Activated gamma-delta T cell treated with Interleukin-2 at 50 U/mL for 16 hours (primary cell): ENCODE measurements at regions not wholly inside any gene's neighbourhood (a gene's known extent, or its start where the extent isn't known, plus 50 kb on each side); places are given as distances from the start of the nearest gene placed in this dataset.

Experiments
- DNase-seq: peaks from one replicate; pipeline ENCODE4 v3.0.0-alpha.2; 2020

DNA sequence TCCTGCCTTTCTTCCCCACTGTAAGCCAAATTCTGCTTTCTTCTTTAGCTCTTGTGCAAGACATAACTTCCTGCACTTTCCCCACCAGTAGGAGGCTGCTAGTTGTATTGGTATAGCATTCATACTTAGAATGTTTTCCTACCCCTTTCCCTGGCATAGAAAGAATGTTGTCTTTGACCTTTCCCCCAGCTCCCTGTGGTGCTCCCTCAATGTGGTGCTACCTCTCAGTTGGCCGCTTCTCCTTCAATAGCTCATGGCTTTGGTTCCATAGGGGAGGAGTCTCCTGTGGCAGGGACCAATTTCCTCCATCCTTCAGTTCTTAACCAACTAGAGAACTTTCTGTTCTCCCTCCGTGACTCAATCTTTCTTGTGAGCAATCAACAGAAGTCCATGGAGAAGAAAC, 67.5 kb upstream of the AKAP13 start:
- no peak for DNase-seq

DNA sequence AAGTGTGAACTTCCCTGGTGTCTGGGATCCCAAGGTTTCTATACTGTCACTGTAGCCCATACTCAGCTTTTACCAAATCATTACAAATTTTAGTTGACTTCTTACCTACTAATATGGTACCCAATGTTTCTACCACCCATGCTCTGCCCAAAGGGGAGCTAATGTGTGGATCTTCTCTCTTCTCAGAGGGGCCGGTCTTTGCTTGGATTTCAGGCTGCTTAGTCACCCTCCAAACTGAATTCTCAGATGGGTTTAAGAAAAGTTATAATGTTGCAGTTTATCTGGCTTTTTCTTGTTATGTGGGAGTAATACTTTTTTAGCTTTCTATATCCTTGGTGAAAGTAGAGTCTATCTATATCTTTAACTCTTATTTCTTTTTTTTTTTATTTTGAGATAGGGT, 67.1 kb upstream of the AKAP13 start:
- DNase-seq, result no peak

DNA sequence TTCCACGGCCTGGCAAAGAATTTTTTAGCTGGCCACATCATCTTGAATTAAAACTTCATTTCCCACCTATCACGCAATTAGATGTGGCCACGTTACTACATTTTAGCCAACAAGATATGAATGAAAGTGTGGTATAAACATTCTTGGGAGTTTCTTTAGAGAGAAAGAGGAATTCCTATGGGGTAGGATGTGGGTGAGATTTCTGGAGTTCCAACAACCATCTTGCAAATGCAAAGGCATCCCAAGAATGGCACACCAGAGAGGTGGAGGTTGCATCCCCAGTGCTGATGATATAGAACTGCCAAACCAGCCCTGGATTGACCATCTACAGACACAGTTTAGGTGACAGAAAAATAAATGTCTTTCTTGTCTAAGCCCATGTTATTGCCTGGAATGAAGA, 66.3 kb upstream of the AKAP13 start:
- no peak for DNase-seq

DNA sequence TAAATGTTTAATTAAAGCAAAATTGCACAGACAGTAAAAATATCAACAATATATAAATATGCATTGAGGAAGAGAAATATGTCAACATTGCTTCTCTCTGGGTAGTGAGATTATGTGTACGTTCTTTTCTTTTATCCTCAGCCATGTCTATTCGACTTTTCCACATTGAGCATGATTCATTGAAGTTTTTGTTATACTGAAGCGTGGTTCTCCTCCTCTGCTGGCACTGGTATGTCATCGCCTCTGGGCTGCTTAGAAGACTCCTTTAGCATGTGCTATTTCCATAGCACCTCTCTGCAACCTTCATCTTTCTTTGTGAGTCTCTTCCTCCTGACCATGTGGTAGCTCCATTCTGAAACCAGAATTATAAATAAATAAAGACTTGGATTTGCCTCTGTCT, 65.8 kb upstream of the AKAP13 start:
- DNase-seq, result no peak

DNA sequence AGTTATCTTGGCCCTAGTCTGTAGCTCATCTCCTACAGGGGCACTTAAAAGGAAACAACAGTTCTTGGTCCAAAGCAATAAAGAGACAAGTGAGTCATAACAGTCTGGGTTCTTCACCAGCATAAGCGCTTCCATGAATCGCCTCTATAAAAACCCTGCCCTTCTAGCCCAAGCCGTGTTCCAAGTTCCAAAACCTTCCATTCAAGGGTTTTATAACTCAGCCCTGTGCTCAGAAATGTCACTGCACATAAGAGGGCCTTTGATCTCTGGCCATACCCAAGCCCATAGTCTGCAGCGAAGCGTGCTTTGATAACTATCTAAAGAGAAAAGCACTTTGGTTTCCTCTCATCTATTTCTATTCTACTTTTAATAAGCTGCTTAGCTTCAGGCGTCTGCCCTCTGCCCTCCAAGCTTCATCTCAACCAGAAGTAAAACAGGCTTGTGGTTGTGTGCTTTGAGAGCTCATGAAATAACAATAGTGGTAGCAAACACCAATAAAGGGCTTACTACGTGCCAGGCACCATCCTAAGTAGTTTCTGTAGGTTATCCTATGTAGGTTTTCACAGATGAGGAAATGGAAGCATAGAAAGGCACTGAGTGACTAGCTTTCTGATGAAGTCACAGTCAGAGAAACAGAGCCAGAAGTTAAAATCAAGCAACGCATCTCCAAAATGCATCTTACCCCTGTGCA, 64.0 kb upstream of the AKAP13 start:
- DNase-seq, result no peak

DNA sequence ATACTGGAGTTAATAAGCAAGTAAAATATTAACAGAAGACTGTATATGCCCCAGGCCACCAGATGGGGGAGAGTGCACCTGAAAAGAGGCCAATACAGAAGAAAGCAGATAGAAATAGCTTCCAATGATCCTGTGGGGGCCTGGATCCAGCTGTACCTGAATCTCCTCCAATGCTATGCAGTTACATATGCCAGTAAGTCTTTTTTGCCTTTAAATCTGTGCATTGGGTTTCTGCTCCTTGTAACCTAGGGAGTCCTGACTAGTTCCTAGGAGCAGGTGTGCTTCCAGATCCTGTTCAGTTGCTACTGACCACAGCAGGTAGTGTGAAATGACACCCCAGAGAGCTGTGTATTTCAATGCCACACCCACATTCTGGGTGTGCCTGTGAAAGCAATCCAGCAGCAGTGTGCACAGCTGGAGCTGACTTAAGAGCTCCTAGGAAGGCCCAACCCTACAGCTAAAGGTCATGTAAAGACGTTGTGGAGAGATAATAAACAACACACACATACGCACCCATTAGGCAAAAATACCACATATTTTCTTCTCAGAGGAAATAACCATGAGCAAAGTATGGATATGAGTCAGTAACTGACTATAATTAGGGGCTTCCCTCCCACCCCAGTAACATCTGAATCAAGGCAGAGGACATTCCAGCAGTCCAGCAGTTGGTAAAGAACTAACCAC, 62.2 kb upstream of the AKAP13 start:
- DNase-seq, result no peak

DNA sequence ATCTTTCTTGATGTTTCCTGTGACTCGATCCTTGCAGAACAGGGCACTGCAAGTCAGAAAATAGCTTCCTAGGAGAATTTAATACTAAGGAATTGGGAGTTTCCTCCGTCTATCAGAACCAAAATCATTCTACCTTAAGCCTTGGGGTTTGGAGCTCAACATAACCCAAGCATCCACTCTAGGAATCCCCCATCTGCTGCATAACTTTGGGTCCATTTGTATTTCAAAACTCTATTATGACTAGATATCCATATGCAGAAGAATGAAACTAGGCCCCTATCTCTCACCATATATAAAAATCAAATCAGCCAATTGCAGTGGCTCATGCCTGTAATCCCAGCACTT, 61.7 kb upstream of the AKAP13 start:
- no peak for DNase-seq

DNA sequence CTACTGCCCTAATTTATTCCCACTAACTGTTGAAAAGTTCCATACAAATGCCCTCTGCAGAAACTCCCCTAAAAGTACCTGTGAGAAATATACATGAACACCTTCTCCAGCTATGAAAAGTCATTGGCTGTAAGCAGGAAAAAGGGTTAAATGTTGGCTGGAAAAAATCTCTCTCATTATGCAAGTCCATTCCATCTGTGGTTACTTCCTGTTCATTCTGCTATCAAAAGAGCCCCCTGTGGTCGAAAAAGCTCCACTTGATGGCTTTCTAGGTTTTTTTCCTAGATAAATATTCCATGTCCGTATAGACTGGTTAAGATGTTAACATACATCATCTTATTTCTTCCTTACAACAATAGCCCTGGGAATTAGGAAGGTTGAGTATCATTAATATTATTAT, 56.2 kb upstream of the AKAP13 start:
- no peak for DNase-seq

DNA sequence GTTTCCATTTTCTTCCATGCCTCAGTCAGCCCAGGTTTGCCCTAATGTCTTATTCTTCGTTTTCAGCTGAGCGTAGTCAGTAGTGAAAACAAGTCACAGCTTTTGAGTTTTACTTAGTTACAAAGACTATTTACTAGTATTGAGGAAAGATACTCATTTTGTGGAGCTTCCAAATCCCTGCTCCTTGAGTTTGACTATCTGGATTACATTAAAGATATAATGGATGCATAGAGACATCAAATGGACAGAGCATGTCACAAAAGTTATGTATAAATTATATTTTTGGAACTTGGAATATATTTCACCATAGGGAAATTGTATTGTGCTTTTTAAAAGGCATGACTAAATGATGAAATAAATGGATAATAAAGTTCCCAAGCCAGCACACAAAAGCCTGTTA, 54.6 kb upstream of the AKAP13 start:
- no peak for DNase-seq

DNA sequence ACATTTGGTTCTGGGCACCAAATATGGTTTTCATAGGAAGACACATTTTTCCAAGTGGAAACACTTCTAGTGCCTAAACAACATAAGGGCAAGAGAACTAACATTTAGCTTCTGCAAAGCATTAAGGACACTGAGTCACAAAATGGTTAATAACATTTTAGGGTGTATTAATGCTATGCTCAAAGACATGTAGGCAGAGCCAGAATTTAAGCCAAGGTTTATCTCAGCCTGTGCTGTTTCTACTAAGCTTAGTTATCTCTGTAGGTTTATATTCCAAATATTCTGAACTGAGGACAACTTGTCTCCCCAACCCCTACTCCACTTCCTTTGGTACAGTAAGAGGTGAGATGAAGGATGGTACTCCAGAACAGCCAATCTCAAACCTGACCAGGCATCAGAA, 54.1 kb upstream of the AKAP13 start:
- no peak for DNase-seq

DNA sequence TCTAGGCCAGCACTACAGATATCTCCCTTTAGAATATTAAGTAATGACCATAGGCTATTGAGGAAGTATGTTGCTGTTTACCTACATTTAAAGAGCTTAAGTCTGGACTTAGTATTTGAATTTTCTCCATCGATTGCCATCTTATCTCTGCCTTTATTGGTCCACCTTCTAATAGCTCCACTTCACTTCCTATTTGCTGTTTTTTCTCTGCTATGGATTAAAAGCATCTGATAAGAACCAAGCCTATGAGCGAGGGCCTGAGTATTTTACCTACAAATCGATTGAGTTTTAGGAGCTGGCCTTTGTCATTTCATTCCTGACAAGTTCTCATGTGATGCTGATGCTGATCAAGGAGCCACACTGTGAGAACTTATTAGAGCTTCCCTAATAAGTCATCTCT, 52.6 kb upstream of the AKAP13 start:
- no peak for DNase-seq

DNA sequence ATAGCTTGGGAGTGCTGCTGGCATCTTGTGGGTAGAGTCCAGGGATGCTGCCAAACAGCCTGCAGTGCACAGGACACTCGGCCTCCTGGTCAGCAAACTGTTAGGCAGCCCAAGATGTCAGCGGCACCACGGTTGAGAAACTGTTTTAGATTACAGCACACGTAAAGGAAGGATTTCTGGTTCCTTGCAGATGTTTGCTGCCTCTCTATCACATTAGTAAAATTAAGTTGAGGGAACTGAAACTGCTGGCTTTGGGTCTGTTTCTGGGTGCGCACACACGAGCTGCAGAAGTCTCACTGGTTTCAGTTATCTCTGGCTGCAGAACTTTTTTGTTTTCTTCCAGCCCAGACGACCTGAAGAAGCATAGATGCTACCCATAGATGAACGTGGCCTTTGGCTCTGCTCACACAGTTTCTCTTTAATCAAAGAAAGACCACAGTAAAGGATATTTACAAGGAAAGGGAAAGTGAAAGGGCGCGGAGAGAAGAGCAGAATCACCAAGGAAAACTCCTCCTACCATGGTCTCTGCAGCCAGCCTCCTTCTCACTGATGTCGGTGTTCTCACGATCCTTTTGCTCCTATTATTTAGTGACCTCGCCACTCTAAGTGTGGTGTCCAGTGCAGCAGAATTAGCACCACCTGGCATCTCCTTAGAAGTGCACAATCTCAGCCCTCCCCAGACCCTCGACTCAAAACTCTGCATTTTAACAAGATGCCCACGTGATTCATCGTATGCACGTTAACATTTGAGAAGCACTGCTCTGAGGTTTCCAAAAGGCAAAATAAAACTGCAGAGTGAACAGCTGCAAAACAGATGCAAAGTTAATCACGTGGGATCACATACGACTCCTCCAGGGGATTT, 50.6 kb upstream of the AKAP13 start:
- no peak for DNase-seq
